ENCODE measurements at regions not wholly inside any gene's neighbourhood (a gene's known extent, or its start where the extent isn't known, plus 50 kb on each side); places are given as distances from the start of the nearest gene placed in this dataset.

GRCh38 chr12:23415180-23415579, 534.3 kb downstream of the SOX5 start:
- Histone ChIP-seq H3K56ac (ENCODE audit: low read length) (no peak overlapping the region), H3K79me1 (ENCODE audit: low read length) (no peaks in the 10 kb centered on the region), H3K36me3 (ENCODE audit: control insufficient read depth, insufficient read depth, low read length) (no peaks in the 10 kb centered on the region), H2BK5ac (ENCODE audit: low read length) (no peak overlapping the region), H3K9ac (ENCODE audit: low read length) (no peak overlapping the region), H3K27ac (ENCODE audit: low read depth, low read length) (no peak overlapping the region), H2BK120ac (ENCODE audit: low read depth, low read length) (no peak overlapping the region), H3K4me2 (ENCODE audit: low read length) (no peak overlapping the region), H3K27me3 (ENCODE audit: insufficient read depth, low read length, poor library complexity) (no peaks in the 10 kb centered on the region), H4K8ac (ENCODE audit: low read depth, low read length) (no peak overlapping the region), H2AK5ac (ENCODE audit: low read length) (no peak overlapping the region), H3K4ac (ENCODE audit: low read depth, low read length) (no peak overlapping the region), H3K18ac (ENCODE audit: low read length) (no peak overlapping the region), H2BK15ac (replicated peaks; ENCODE audit: low read depth) (no peak overlapping the region), H4K5ac (ENCODE audit: low read length) (no peak overlapping the region), H3K4me1 (ENCODE audit: control insufficient read depth, low read depth, low read length) (no peaks in the 10 kb centered on the region), H3K79me2 (ENCODE audit: control insufficient read depth, insufficient read depth, low read length) (no peaks in the 10 kb centered on the region), H3K4me3 (ENCODE audit: low read length) (no peak overlapping the region), H3K23ac (ENCODE audit: low read length) (no peak overlapping the region)
- no CpG with 5 or more reads among the region's 3 CpGs for WGBS (ENCODE audit: extremely low coverage, insufficient coverage, low lambda C conversion rate)
- DNase-seq, result no peak

- Histone ChIP-seq H3K4me1 (ENCODE audit: control insufficient read depth, low read depth, low read length) (no peaks in the 10 kb centered on the region), H3K27ac (ENCODE audit: low read depth, low read length) (no peak overlapping the region), H3K56ac (ENCODE audit: low read length) (no peak overlapping the region), H2BK120ac (ENCODE audit: low read depth, low read length) (no peak overlapping the region), H3K36me3 (ENCODE audit: control insufficient read depth, insufficient read depth, low read length) (no peaks in the 10 kb centered on the region), H3K79me1 (ENCODE audit: low read length) (no peaks in the 10 kb centered on the region), H3K23ac (ENCODE audit: low read length) (no peak overlapping the region), H3K79me2 (ENCODE audit: control insufficient read depth, insufficient read depth, low read length) (no peaks in the 10 kb centered on the region), H3K27me3 (ENCODE audit: insufficient read depth, low read length, poor library complexity) (no peaks in the 10 kb centered on the region), H3K4me3 (ENCODE audit: low read length) (no peak overlapping the region), H3K9ac (ENCODE audit: low read length) (no peak overlapping the region), H4K5ac (ENCODE audit: low read length) (no peak overlapping the region), H4K8ac (ENCODE audit: low read depth, low read length) (no peak overlapping the region), H3K4ac (ENCODE audit: low read depth, low read length) (no peak overlapping the region), H2BK5ac (ENCODE audit: low read length) (no peak overlapping the region), H2AK5ac (ENCODE audit: low read length) (no peak overlapping the region), H2BK15ac (replicated peaks; ENCODE audit: low read depth) (no peak overlapping the region), H3K18ac (ENCODE audit: low read length) (no peak overlapping the region), H3K4me2 (ENCODE audit: low read length) (no peak overlapping the region)
- no CpG with 5 or more reads among the region's 6 CpGs for WGBS (ENCODE audit: extremely low coverage, insufficient coverage, low lambda C conversion rate)
- peak; percentile 69 for DNase-seq
Observed at GRCh38 chr12:23421556-23421955, 527.9 kb downstream of the SOX5 start.

- H3K23ac ChIP-seq (ENCODE audit: low read length), result no peak overlapping the region
- H3K4me1 ChIP-seq (ENCODE audit: control insufficient read depth, low read depth, low read length), result no peaks in the 10 kb centered on the region
- H2BK120ac ChIP-seq (ENCODE audit: low read depth, low read length), result no peak overlapping the region
- no peak overlapping the region for H3K9ac ChIP-seq (ENCODE audit: low read length)
- H3K18ac ChIP-seq (ENCODE audit: low read length), result no peak overlapping the region
- no peaks in the 10 kb centered on the region for H3K79me1 ChIP-seq (ENCODE audit: low read length)
- no peaks in the 10 kb centered on the region for H3K27me3 ChIP-seq (ENCODE audit: insufficient read depth, low read length, poor library complexity)
- H3K56ac ChIP-seq (ENCODE audit: low read length), result no peak overlapping the region
- H3K4me3 ChIP-seq (ENCODE audit: low read length), result no peak overlapping the region
- no peaks in the 10 kb centered on the region for H3K36me3 ChIP-seq (ENCODE audit: control insufficient read depth, insufficient read depth, low read length)
- no CpG with 5 or more reads among the region's 5 CpGs for WGBS (ENCODE audit: extremely low coverage, insufficient coverage, low lambda C conversion rate)
- no peak for DNase-seq
- H2BK5ac ChIP-seq (ENCODE audit: low read length), result no peak overlapping the region
- no peak overlapping the region for H2AK5ac ChIP-seq (ENCODE audit: low read length)
- no peak overlapping the region for H3K27ac ChIP-seq (ENCODE audit: low read depth, low read length)
- H3K4ac ChIP-seq (ENCODE audit: low read depth, low read length), result no peak overlapping the region
- H2BK15ac ChIP-seq (replicated peaks; ENCODE audit: low read depth), result no peak overlapping the region
- no peak overlapping the region for H3K4me2 ChIP-seq (ENCODE audit: low read length)
- H4K5ac ChIP-seq (ENCODE audit: low read length), result no peak overlapping the region
- no peak overlapping the region for H4K8ac ChIP-seq (ENCODE audit: low read depth, low read length)
- H3K79me2 ChIP-seq (ENCODE audit: control insufficient read depth, insufficient read depth, low read length), result no peaks in the 10 kb centered on the region
Observed at GRCh38 chr12:23423097-23423687, 526.3 kb downstream of the SOX5 start.

- no CpG with 5 or more reads among the region's 2 CpGs for WGBS (ENCODE audit: extremely low coverage, insufficient coverage, low lambda C conversion rate)
- Histone ChIP-seq H3K79me1 (ENCODE audit: low read length) (no peaks in the 10 kb centered on the region), H3K4ac (ENCODE audit: low read depth, low read length) (no peak overlapping the region), H2AK5ac (ENCODE audit: low read length) (no peak overlapping the region), H3K56ac (ENCODE audit: low read length) (no peak overlapping the region), H3K4me3 (ENCODE audit: low read length) (no peak overlapping the region), H3K18ac (ENCODE audit: low read length) (no peak overlapping the region), H4K5ac (ENCODE audit: low read length) (no peak overlapping the region), H2BK15ac (replicated peaks; ENCODE audit: low read depth) (no peak overlapping the region), H3K9ac (ENCODE audit: low read length) (no peak overlapping the region), H3K23ac (ENCODE audit: low read length) (no peak overlapping the region), H3K4me1 (ENCODE audit: control insufficient read depth, low read depth, low read length) (no peaks in the 10 kb centered on the region), H3K36me3 (ENCODE audit: control insufficient read depth, insufficient read depth, low read length) (no peaks in the 10 kb centered on the region), H2BK5ac (ENCODE audit: low read length) (no peak overlapping the region), H3K79me2 (ENCODE audit: control insufficient read depth, insufficient read depth, low read length) (no peaks in the 10 kb centered on the region), H3K4me2 (ENCODE audit: low read length) (no peak overlapping the region), H3K27me3 (ENCODE audit: insufficient read depth, low read length, poor library complexity) (no peaks in the 10 kb centered on the region), H3K27ac (ENCODE audit: low read depth, low read length) (no peak overlapping the region), H2BK120ac (ENCODE audit: low read depth, low read length) (no peak overlapping the region), H4K8ac (ENCODE audit: low read depth, low read length) (no peak overlapping the region)
- DNase-seq, result no peak
Observed at GRCh38 chr12:23423796-23424195, 525.7 kb downstream of the SOX5 start.

GRCh38 chr12:23424685-23425084, 524.8 kb downstream of the SOX5 start:
- H3K4ac ChIP-seq (ENCODE audit: low read depth, low read length), result no peak overlapping the region
- no peak overlapping the region for H3K18ac ChIP-seq (ENCODE audit: low read length)
- H3K9ac ChIP-seq (ENCODE audit: low read length), result no peak overlapping the region
- peaks cover 3% of the 10 kb centered on the region for H3K4me1 ChIP-seq (ENCODE audit: control insufficient read depth, low read depth, low read length)
- no peak for DNase-seq
- H2BK120ac ChIP-seq (ENCODE audit: low read depth, low read length), result no peak overlapping the region
- no peak overlapping the region for H3K56ac ChIP-seq (ENCODE audit: low read length)
- no peaks in the 10 kb centered on the region for H3K27me3 ChIP-seq (ENCODE audit: insufficient read depth, low read length, poor library complexity)
- no peak overlapping the region for H3K23ac ChIP-seq (ENCODE audit: low read length)
- H3K4me2 ChIP-seq (ENCODE audit: low read length), result no peak overlapping the region
- no peak overlapping the region for H2BK5ac ChIP-seq (ENCODE audit: low read length)
- H2AK5ac ChIP-seq (ENCODE audit: low read length), result no peak overlapping the region
- H4K8ac ChIP-seq (ENCODE audit: low read depth, low read length), result no peak overlapping the region
- H4K5ac ChIP-seq (ENCODE audit: low read length), result no peak overlapping the region
- H2BK15ac ChIP-seq (replicated peaks; ENCODE audit: low read depth), result no peak overlapping the region
- H3K79me2 ChIP-seq (ENCODE audit: control insufficient read depth, insufficient read depth, low read length), result no peaks in the 10 kb centered on the region
- no peak overlapping the region for H3K4me3 ChIP-seq (ENCODE audit: low read length)
- H3K36me3 ChIP-seq (ENCODE audit: control insufficient read depth, insufficient read depth, low read length), result no peaks in the 10 kb centered on the region
- no CpG with 5 or more reads among the region's 9 CpGs for WGBS (ENCODE audit: extremely low coverage, insufficient coverage, low lambda C conversion rate)
- H3K27ac ChIP-seq (ENCODE audit: low read depth, low read length), result no peak overlapping the region
- no peaks in the 10 kb centered on the region for H3K79me1 ChIP-seq (ENCODE audit: low read length)

GRCh38 chr12:23426328-23426727, 523.1 kb downstream of the SOX5 start:
- H3K18ac ChIP-seq (ENCODE audit: low read length), result no peak overlapping the region
- H2BK15ac ChIP-seq (replicated peaks; ENCODE audit: low read depth), result no peak overlapping the region
- H3K23ac ChIP-seq (ENCODE audit: low read length), result no peak overlapping the region
- no peak overlapping the region for H3K4ac ChIP-seq (ENCODE audit: low read depth, low read length)
- no peak overlapping the region for H3K4me2 ChIP-seq (ENCODE audit: low read length)
- DNase-seq, result no peak
- H2BK5ac ChIP-seq (ENCODE audit: low read length), result no peak overlapping the region
- no peaks in the 10 kb centered on the region for H3K36me3 ChIP-seq (ENCODE audit: control insufficient read depth, insufficient read depth, low read length)
- H3K27ac ChIP-seq (ENCODE audit: low read depth, low read length), result no peak overlapping the region
- H4K8ac ChIP-seq (ENCODE audit: low read depth, low read length), result no peak overlapping the region
- no peak overlapping the region for H2BK120ac ChIP-seq (ENCODE audit: low read depth, low read length)
- no peak overlapping the region for H3K4me3 ChIP-seq (ENCODE audit: low read length)
- H3K79me2 ChIP-seq (ENCODE audit: control insufficient read depth, insufficient read depth, low read length), result no peaks in the 10 kb centered on the region
- H2AK5ac ChIP-seq (ENCODE audit: low read length), result no peak overlapping the region
- WGBS (ENCODE audit: extremely low coverage, insufficient coverage, low lambda C conversion rate), result 100% methylated on average over 2 of the region's 6 CpGs
- no peak overlapping the region for H3K9ac ChIP-seq (ENCODE audit: low read length)
- no peak overlapping the region for H3K56ac ChIP-seq (ENCODE audit: low read length)
- peaks cover 3% of the 10 kb centered on the region for H3K4me1 ChIP-seq (ENCODE audit: control insufficient read depth, low read depth, low read length)
- H3K27me3 ChIP-seq (ENCODE audit: insufficient read depth, low read length, poor library complexity), result no peaks in the 10 kb centered on the region
- no peaks in the 10 kb centered on the region for H3K79me1 ChIP-seq (ENCODE audit: low read length)
- H4K5ac ChIP-seq (ENCODE audit: low read length), result no peak overlapping the region

Measured in mesendoderm (in vitro differentiated cells).